Mesendoderm (in vitro differentiated cells): ENCODE measurements at regions not wholly inside any gene's neighbourhood (a gene's known extent, or its start where the extent isn't known, plus 50 kb on each side); places are given as distances from the start of the nearest gene placed in this dataset.

ENCODE experiments used
- DNase-seq: peaks from one replicate; pipeline ENCODE4 v3.0.0; 2013
- H2AK5ac ChIP-seq: 2 replicates; pipeline ENCODE4 v1.6.1; 2013; ENCODE audit warnings: low read length, inconsistent platforms
- H2BK120ac ChIP-seq: 2 replicates; pipeline ENCODE4 v1.6.1; 2013; ENCODE audit warnings: low read depth, mild to moderate bottlenecking, low read length, moderate library complexity, mixed read lengths
- H2BK15ac ChIP-seq: replicated peaks from 2 replicates; pipeline ENCODE4 v1.6.1; 2013; ENCODE audit warnings: low read depth, mild to moderate bottlenecking, moderate library complexity
- H2BK5ac ChIP-seq: 2 replicates; pipeline ENCODE4 v1.6.1; 2013; ENCODE audit warnings: low read length, inconsistent platforms
- H3K18ac ChIP-seq: 2 replicates; pipeline ENCODE4 v1.6.1; 2013; ENCODE audit warnings: mild to moderate bottlenecking, low read length, mixed read lengths
- H3K23ac ChIP-seq: one replicate; pipeline ENCODE4 v1.6.1; 2013; ENCODE audit warnings: low read length
- H3K27ac ChIP-seq: 2 replicates; pipeline ENCODE4 v1.5.1; 2013; ENCODE audit warnings: low read depth, mild to moderate bottlenecking, inconsistent platforms, low read length, moderate library complexity
- H3K27me3 ChIP-seq: 2 replicates; pipeline ENCODE4 v1.6.1; 2013; ENCODE audit warnings: low read length, control low read depth, mild to moderate bottlenecking, inconsistent platforms; ENCODE audit not compliant: insufficient read depth, poor library complexity
- H3K36me3 ChIP-seq: 2 replicates; pipeline ENCODE4 v1.6.1; 2013; ENCODE audit warnings: low read length, inconsistent platforms; ENCODE audit not compliant: control insufficient read depth, insufficient read depth
- H3K4ac ChIP-seq: one replicate; pipeline ENCODE4 v1.6.1; 2013; ENCODE audit warnings: low read depth, mild to moderate bottlenecking, low read length, moderate library complexity
- H3K4me1 ChIP-seq: 2 replicates; pipeline ENCODE4 v1.6.1; 2013; ENCODE audit warnings: low read depth, low read length, inconsistent platforms; ENCODE audit not compliant: control insufficient read depth
- H3K4me2 ChIP-seq: 2 replicates; pipeline ENCODE4 v1.6.1; 2013; ENCODE audit warnings: low read length
- H3K4me3 ChIP-seq: 2 replicates; pipeline ENCODE4 v1.5.1; 2013; ENCODE audit warnings: mild to moderate bottlenecking, low read length
- H3K56ac ChIP-seq: one replicate; pipeline ENCODE4 v1.6.1; 2013; ENCODE audit warnings: low read length
- H3K79me1 ChIP-seq: 2 replicates; pipeline ENCODE4 v1.6.1; 2013; ENCODE audit warnings: low read length, inconsistent platforms
- H3K79me2 ChIP-seq: 2 replicates; pipeline ENCODE4 v1.6.1; 2013; ENCODE audit warnings: mild to moderate bottlenecking, low read length; ENCODE audit not compliant: control insufficient read depth, insufficient read depth
- H3K9ac ChIP-seq: 2 replicates; pipeline ENCODE4 v1.6.1; 2013; ENCODE audit warnings: low read length, inconsistent platforms
- H4K5ac ChIP-seq: one replicate; pipeline ENCODE4 v1.6.1; 2013; ENCODE audit warnings: low read length
- H4K8ac ChIP-seq: one replicate; pipeline ENCODE4 v1.6.1; 2013; ENCODE audit warnings: low read depth, mild to moderate bottlenecking, control low read depth, low read length, moderate library complexity
- WGBS: extraction: QIAGEN DNeasy Blood & Tissue Kit; methylation state at CpG from one replicate; pipeline ENCODE4 v1.1.7; 2013; ENCODE audit warnings: low lambda C conversion rate, missing lambda C conversion rate; ENCODE audit not compliant: insufficient coverage; ENCODE audit errors: extremely low coverage; 5-methylcytosine and 5-hydroxymethylcytosine counted together

DNA sequence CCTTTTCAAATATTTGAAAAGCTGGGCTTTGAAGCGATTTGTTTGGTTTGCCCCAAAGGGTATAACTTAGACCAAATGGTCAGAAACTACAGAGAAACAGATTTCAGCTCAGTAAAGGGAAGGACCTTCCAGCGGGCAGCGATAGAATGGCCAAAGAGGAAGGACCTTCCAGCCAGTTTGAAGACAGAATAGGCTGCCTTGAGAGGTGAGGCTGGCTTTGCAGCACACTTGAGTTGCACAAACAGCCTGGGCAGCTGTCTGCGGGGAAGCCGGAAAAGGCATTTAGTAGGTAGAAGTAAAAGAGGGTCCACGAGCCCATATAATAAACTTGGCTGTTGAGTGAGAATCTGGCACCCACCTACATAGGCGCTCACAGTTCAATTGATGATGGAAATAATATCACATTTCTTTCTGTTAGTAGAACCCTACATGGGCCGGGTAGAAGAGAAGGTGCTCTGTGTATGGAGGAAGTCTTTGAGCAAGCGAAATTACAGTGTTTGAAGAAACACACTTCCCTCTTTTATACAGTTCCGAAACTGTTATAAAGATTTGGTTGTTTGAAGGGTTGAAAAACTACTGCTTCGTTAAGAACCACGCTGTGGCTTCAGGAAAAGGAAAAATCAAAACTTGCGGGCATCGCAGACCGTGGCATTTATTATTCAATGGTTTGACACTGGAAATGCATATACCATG is 75.0 kb upstream of the SORBS2 start:
- Histone ChIP-seq H3K79me2 (no peaks in the 10 kb centered on the region), H4K5ac (no peak overlapping the region), H3K36me3 (no peaks in the 10 kb centered on the region), H3K4me1 (no peaks in the 10 kb centered on the region), H3K4ac (no peak overlapping the region), H3K79me1 (no peaks in the 10 kb centered on the region), H3K27me3 (no peaks in the 10 kb centered on the region), H2BK5ac (no peak overlapping the region), H2AK5ac (no peak overlapping the region), H4K8ac (no peak overlapping the region), H3K18ac (no peak overlapping the region), H3K56ac (no peak overlapping the region), H3K9ac (no peak overlapping the region), H2BK120ac (no peak overlapping the region), H2BK15ac (no peak overlapping the region), H3K4me2 (no peak overlapping the region), H3K4me3 (no peak overlapping the region), H3K27ac (no peak overlapping the region), H3K23ac (no peak overlapping the region)
- DNase-seq, result no peak
- no CpG with 5 or more reads among the region's 15 CpGs for WGBS

DNA sequence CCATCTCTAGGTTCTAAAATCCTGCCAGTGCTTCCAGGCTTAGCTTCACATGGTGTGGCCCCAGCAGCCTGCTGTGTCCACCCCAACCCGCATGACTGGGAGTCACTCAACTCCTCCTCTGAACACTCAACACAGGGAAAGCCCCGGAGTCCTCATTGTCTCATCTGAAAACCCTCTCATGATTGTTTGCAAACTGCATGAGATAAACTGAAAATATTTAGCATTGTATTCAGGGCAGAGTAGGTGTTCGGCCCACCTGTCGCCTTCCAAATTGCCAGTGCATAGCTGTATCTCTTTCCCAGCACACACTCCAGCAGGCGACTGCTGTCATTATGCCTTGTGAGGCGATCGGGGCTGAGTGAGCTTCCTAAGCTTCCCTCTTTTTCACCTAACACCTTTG is 76.7 kb upstream of the SORBS2 start:
- no peaks in the 10 kb centered on the region for H3K79me2 ChIP-seq
- H4K8ac ChIP-seq, result no peak overlapping the region
- H3K27me3 ChIP-seq, result no peaks in the 10 kb centered on the region
- H3K23ac ChIP-seq, result no peak overlapping the region
- H2BK15ac ChIP-seq, result no peak overlapping the region
- H2BK5ac ChIP-seq, result no peak overlapping the region
- no peak overlapping the region for H4K5ac ChIP-seq
- no CpG with 5 or more reads among the region's 7 CpGs for WGBS
- no peak overlapping the region for H3K56ac ChIP-seq
- no peak overlapping the region for H3K4me2 ChIP-seq
- H3K79me1 ChIP-seq, result no peaks in the 10 kb centered on the region
- DNase-seq, result peak; percentile 56
- H2BK120ac ChIP-seq, result no peak overlapping the region
- no peak overlapping the region for H3K27ac ChIP-seq
- no peak overlapping the region for H2AK5ac ChIP-seq
- H3K4ac ChIP-seq, result no peak overlapping the region
- no peak overlapping the region for H3K9ac ChIP-seq
- no peaks in the 10 kb centered on the region for H3K36me3 ChIP-seq
- no peaks in the 10 kb centered on the region for H3K4me1 ChIP-seq
- no peak overlapping the region for H3K4me3 ChIP-seq
- H3K18ac ChIP-seq, result no peak overlapping the region

DNA sequence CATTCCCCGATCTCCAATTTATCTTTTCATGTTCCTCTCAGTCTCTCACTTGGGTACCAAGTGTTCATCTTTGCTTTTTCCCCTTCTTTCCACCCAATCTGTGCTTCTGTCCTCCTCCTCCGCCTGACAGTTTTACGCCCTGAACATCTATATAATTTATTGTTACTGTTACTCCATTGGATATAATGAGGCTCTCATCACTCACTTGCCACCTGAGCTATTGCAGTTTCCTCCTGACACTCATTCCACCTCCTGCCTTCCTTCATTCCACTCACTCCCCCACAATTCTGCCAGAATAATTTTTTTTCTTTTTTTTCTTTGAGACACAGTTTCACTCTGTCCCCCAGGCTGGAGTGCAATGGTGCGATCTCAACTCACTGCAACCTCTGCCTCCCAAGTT is 77.6 kb upstream of the SORBS2 start:
- WGBS, result no CpG with 5 or more reads among the region's 4 CpGs
- no peak overlapping the region for H2AK5ac ChIP-seq

DNA sequence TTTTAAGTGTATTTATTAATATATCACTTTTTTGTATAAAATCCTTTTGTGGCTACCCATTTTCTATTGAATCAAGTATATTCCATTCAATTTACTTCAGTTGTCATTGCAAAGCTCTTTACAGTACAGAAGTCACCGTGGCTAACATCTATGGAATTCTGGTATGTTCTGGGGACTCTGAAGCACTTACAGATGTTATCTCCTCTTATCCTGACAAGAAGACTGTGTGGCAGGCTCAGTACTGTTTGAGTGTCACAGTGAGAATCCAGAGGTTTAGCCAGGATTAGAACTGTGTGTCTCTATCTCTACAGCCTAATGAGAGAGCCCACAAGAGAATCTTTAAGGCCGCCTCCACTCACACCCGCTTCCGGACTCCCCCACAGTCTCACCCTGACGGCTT is 78.2 kb upstream of the SORBS2 start:
- no peak overlapping the region for H3K18ac ChIP-seq
- H4K5ac ChIP-seq, result no peak overlapping the region
- H2BK5ac ChIP-seq, result no peak overlapping the region
- H3K4me1 ChIP-seq, result no peaks in the 10 kb centered on the region
- H3K27me3 ChIP-seq, result no peaks in the 10 kb centered on the region
- no peak overlapping the region for H4K8ac ChIP-seq
- H3K36me3 ChIP-seq, result no peaks in the 10 kb centered on the region
- H3K27ac ChIP-seq, result no peak overlapping the region
- no peak overlapping the region for H3K4me2 ChIP-seq
- H3K79me2 ChIP-seq, result no peaks in the 10 kb centered on the region
- no peak overlapping the region for H3K4ac ChIP-seq
- no peak overlapping the region for H2BK15ac ChIP-seq
- H3K56ac ChIP-seq, result no peak overlapping the region
- no peaks in the 10 kb centered on the region for H3K79me1 ChIP-seq
- H2AK5ac ChIP-seq, result no peak overlapping the region
- no peak overlapping the region for H3K4me3 ChIP-seq
- peak; percentile 60 for DNase-seq
- no peak overlapping the region for H2BK120ac ChIP-seq
- no peak overlapping the region for H3K9ac ChIP-seq
- H3K23ac ChIP-seq, result no peak overlapping the region
- no CpG with 5 or more reads among the region's 5 CpGs for WGBS

More for the DNA sequence above, 77.6 kb upstream of the SORBS2 start:
- H2BK5ac ChIP-seq, result no peak overlapping the region
- H2BK120ac ChIP-seq, result no peak overlapping the region
- no peaks in the 10 kb centered on the region for H3K27me3 ChIP-seq
- H3K4me1 ChIP-seq, result no peaks in the 10 kb centered on the region
- no peaks in the 10 kb centered on the region for H3K79me2 ChIP-seq
- no peak overlapping the region for H3K4ac ChIP-seq
- H3K18ac ChIP-seq, result no peak overlapping the region
- no peak overlapping the region for H2BK15ac ChIP-seq
- H3K4me2 ChIP-seq, result no peak overlapping the region
- no peak overlapping the region for H3K27ac ChIP-seq
- no peak overlapping the region for H4K8ac ChIP-seq
- H3K36me3 ChIP-seq, result no peaks in the 10 kb centered on the region
- no peak for DNase-seq
- no peak overlapping the region for H3K9ac ChIP-seq
- no peak overlapping the region for H3K56ac ChIP-seq
- H3K4me3 ChIP-seq, result no peak overlapping the region
- H3K23ac ChIP-seq, result no peak overlapping the region
- no peak overlapping the region for H4K5ac ChIP-seq
- no peaks in the 10 kb centered on the region for H3K79me1 ChIP-seq

DNA sequence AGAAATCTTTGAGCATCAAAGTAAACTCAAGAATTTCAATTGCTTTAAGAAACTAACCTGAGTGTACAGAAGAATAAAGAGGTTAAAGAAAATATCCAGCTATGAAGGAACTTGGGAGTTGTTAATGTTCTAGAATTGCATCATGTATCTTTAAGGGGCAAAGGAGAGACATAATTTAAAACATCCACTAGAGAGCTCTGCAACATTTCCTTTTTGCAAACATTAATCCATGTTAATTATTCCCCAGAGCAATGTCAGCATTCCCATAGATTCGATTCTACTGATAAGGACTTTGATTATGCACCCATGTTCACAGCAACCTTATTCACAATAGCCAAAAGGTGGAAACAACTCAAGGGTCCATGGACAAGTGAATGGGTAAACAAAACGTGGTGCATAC is 80.2 kb upstream of the SORBS2 start:
- Histone ChIP-seq H2BK5ac (no peak overlapping the region), H2BK15ac (no peak overlapping the region), H3K18ac (no peak overlapping the region), H2AK5ac (no peak overlapping the region), H3K27me3 (no peaks in the 10 kb centered on the region), H4K8ac (no peak overlapping the region), H3K4me3 (no peak overlapping the region), H3K9ac (no peak overlapping the region), H3K79me1 (no peaks in the 10 kb centered on the region), H4K5ac (no peak overlapping the region), H2BK120ac (no peak overlapping the region), H3K4me1 (no peaks in the 10 kb centered on the region), H3K23ac (no peak overlapping the region), H3K4ac (no peak overlapping the region), H3K36me3 (no peaks in the 10 kb centered on the region), H3K79me2 (no peaks in the 10 kb centered on the region), H3K56ac (no peak overlapping the region), H3K27ac (no peak overlapping the region), H3K4me2 (no peak overlapping the region)
- WGBS, result no CpG with 5 or more reads among the region's 2 CpGs
- DNase-seq, result no peak

DNA sequence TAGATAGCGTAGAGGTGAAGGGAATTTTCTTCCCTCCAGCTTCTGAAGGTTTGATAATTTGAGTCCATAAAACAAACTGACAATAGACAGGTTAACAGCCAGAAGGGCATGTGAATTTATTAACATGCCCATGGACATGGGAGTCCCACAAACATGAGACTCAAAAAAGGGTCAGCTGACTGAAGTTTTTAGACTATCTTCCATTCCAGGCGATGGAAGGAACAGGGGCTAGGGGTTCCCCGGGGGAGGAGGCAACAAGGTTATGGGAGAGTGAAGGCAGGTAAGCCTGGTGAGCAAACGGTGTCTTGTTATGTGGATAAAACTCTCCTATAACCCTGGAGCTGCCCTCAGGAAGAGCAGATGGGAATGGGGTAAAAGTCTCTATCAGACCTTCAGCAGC is 81.5 kb upstream of the SORBS2 start:
- Histone ChIP-seq H2BK5ac (no peak overlapping the region), H4K5ac (no peak overlapping the region), H3K4me1 (no peaks in the 10 kb centered on the region), H2AK5ac (no peak overlapping the region), H3K18ac (no peak overlapping the region), H3K4me3 (no peak overlapping the region), H3K23ac (no peak overlapping the region), H3K79me1 (no peaks in the 10 kb centered on the region), H3K79me2 (no peaks in the 10 kb centered on the region), H2BK120ac (no peak overlapping the region), H3K4me2 (no peak overlapping the region), H2BK15ac (no peak overlapping the region), H3K27me3 (no peaks in the 10 kb centered on the region), H4K8ac (no peak overlapping the region), H3K56ac (no peak overlapping the region), H3K27ac (no peak overlapping the region), H3K4ac (no peak overlapping the region), H3K9ac (no peak overlapping the region), H3K36me3 (no peaks in the 10 kb centered on the region)
- no peak for DNase-seq
- WGBS, result no CpG with 5 or more reads among the region's 4 CpGs
